HUES64 (cell line): ENCODE measurements at regions not wholly inside any gene's neighbourhood (a gene's known extent, or its start where the extent isn't known, plus 50 kb on each side); places are given as distances from the start of the nearest gene placed in this dataset.

Experiments used
- H3K27ac ChIP-seq: 2 replicates; pipeline ENCODE4 v1.7.0; 2013; ENCODE audit warnings: low read depth, low read length, inconsistent platforms
- H3K27me3 ChIP-seq: 2 replicates; pipeline ENCODE4 v1.6.1; 2013; ENCODE audit warnings: mild to moderate bottlenecking, low read length; ENCODE audit not compliant: insufficient read depth
- H3K36me3 ChIP-seq: 2 replicates; pipeline ENCODE4 v1.6.1; 2013; ENCODE audit warnings: mild to moderate bottlenecking, low read length; ENCODE audit not compliant: insufficient read depth
- H3K4me1 ChIP-seq: 2 replicates; pipeline ENCODE4 v1.6.1; 2013; ENCODE audit warnings: mild to moderate bottlenecking, low read length, moderate library complexity; ENCODE audit not compliant: insufficient read depth
- H3K4me3 ChIP-seq: 2 replicates; pipeline ENCODE4 v1.5.1; 2013; ENCODE audit warnings: mild to moderate bottlenecking, low read length, moderate library complexity
- H3K9ac ChIP-seq: 2 replicates; pipeline ENCODE4 v1.6.1; 2013; ENCODE audit warnings: mild to moderate bottlenecking, low read depth, low read length
- H3K9me3 ChIP-seq: 2 replicates; pipeline ENCODE4 v1.6.1; 2013; ENCODE audit warnings: low read depth, low read length; ENCODE audit not compliant: insufficient read depth
- WGBS: fragments of 150-250, 120-280 bp; methylation state at CpG from one replicate; pipeline ENCODE4 v1.1.7; 2013; ENCODE audit warnings: missing lambda C conversion rate; 5-methylcytosine and 5-hydroxymethylcytosine counted together

GRCh38 chr2:146934921-146935320 lies 909.9 kb upstream of the ACVR2A start:
- 100% methylated on average over 1 of the region's 1 CpG for WGBS
- H3K9me3 ChIP-seq = 0 out of 2 replicates have a peak, but pooled peaks cover 3% of the 10 kb centered on the region

GRCh38 chr2:146931109-146931508 lies 913.7 kb upstream of the ACVR2A start:
- 89% methylated on average over 5 of the region's 5 CpGs for WGBS
- Histone ChIP-seq H3K9me3 (0 out of 2 replicates have a peak, but pooled peaks cover 3% of the 10 kb centered on the region), H3K9ac (no peak overlapping the region), H3K4me3 (no peak overlapping the region), H3K4me1 (no peaks in the 10 kb centered on the region), H3K27ac (no peak overlapping the region), H3K36me3 (no peaks in the 10 kb centered on the region), H3K27me3 (no peaks in the 10 kb centered on the region)

More at GRCh38 chr2:146934921-146935320, 909.9 kb upstream of the ACVR2A start:
- Histone ChIP-seq H3K27ac (no peak overlapping the region), H3K4me3 (no peak overlapping the region), H3K4me1 (no peaks in the 10 kb centered on the region), H3K9ac (no peak overlapping the region), H3K27me3 (no peaks in the 10 kb centered on the region), H3K36me3 (no peaks in the 10 kb centered on the region)

GRCh38 chr2:146927080-146927711 lies 917.6 kb upstream of the ACVR2A start:
- Histone ChIP-seq H3K36me3 (no peaks in the 10 kb centered on the region), H3K4me1 (no peaks in the 10 kb centered on the region), H3K4me3 (no peak overlapping the region), H3K9me3 (no peaks in the 10 kb centered on the region), H3K9ac (no peak overlapping the region), H3K27me3 (no peaks in the 10 kb centered on the region), H3K27ac (no peak overlapping the region)
- 41% methylated on average over 3 of the region's 3 CpGs for WGBS

- no peaks in the 10 kb centered on the region for H3K36me3 ChIP-seq
- H3K9me3 ChIP-seq = no peaks in the 10 kb centered on the region
- no peak overlapping the region for H3K4me3 ChIP-seq
- H3K4me1 ChIP-seq = no peaks in the 10 kb centered on the region
- no peaks in the 10 kb centered on the region for H3K27me3 ChIP-seq
- 92% methylated on average over 2 of the region's 2 CpGs for WGBS
- no peak overlapping the region for H3K27ac ChIP-seq
- H3K9ac ChIP-seq = no peak overlapping the region
Measured at GRCh38 chr2:146918280-146918679, 926.5 kb upstream of the ACVR2A start.

GRCh38 chr2:146917431-146918042 lies 927.3 kb upstream of the ACVR2A start:
- no peaks in the 10 kb centered on the region for H3K27me3 ChIP-seq
- no peak overlapping the region for H3K9ac ChIP-seq
- H3K4me3 ChIP-seq = no peak overlapping the region
- WGBS = 90% methylated on average over 1 of the region's 1 CpG
- no peaks in the 10 kb centered on the region for H3K36me3 ChIP-seq
- no peaks in the 10 kb centered on the region for H3K4me1 ChIP-seq
- no peak overlapping the region for H3K27ac ChIP-seq
- no peaks in the 10 kb centered on the region for H3K9me3 ChIP-seq

GRCh38 chr2:146916914-146917313 lies 927.9 kb upstream of the ACVR2A start:
- no peak overlapping the region for H3K9ac ChIP-seq
- no peaks in the 10 kb centered on the region for H3K36me3 ChIP-seq
- no peaks in the 10 kb centered on the region for H3K9me3 ChIP-seq
- 92% methylated on average over 7 of the region's 7 CpGs for WGBS
- no peaks in the 10 kb centered on the region for H3K4me1 ChIP-seq
- no peak overlapping the region for H3K27ac ChIP-seq
- no peak overlapping the region for H3K4me3 ChIP-seq
- H3K27me3 ChIP-seq = no peaks in the 10 kb centered on the region

- Histone ChIP-seq H3K9me3 (no peaks in the 10 kb centered on the region), H3K27me3 (no peaks in the 10 kb centered on the region), H3K9ac (no peak overlapping the region), H3K4me1 (no peaks in the 10 kb centered on the region), H3K4me3 (no peak overlapping the region), H3K36me3 (no peaks in the 10 kb centered on the region), H3K27ac (no peak overlapping the region)
- 96% methylated on average over 3 of the region's 3 CpGs for WGBS
Measured at GRCh38 chr2:146913476-146913875, 931.4 kb upstream of the ACVR2A start.

GRCh38 chr2:146912536-146912935 lies 932.3 kb upstream of the ACVR2A start:
- 84% methylated on average over 3 of the region's 3 CpGs for WGBS
- H3K27me3 ChIP-seq = no peaks in the 10 kb centered on the region
- H3K36me3 ChIP-seq = no peaks in the 10 kb centered on the region
- H3K4me1 ChIP-seq = no peaks in the 10 kb centered on the region
- no peak overlapping the region for H3K4me3 ChIP-seq
- no peaks in the 10 kb centered on the region for H3K9me3 ChIP-seq
- no peak overlapping the region for H3K27ac ChIP-seq
- H3K9ac ChIP-seq = no peak overlapping the region

- Histone ChIP-seq H3K27ac (no peak overlapping the region), H3K27me3 (no peaks in the 10 kb centered on the region), H3K36me3 (no peaks in the 10 kb centered on the region), H3K9ac (no peak overlapping the region), H3K9me3 (no peaks in the 10 kb centered on the region), H3K4me1 (no peaks in the 10 kb centered on the region), H3K4me3 (no peak overlapping the region)
- WGBS = 93% methylated on average over 3 of the region's 3 CpGs
Measured at GRCh38 chr2:146908776-146909175, 936.1 kb upstream of the ACVR2A start.

- Histone ChIP-seq H3K4me3 (no peak overlapping the region), H3K9ac (no peak overlapping the region), H3K36me3 (no peaks in the 10 kb centered on the region), H3K9me3 (no peaks in the 10 kb centered on the region), H3K4me1 (no peaks in the 10 kb centered on the region), H3K27ac (no peak overlapping the region), H3K27me3 (no peaks in the 10 kb centered on the region)
- WGBS = 57% methylated on average over 1 of the region's 1 CpG
Measured at GRCh38 chr2:146898083-146898482, 946.7 kb upstream of the ACVR2A start.

GRCh38 chr2:146894514-146894913 lies 950.3 kb upstream of the ACVR2A start:
- Histone ChIP-seq H3K27ac (no peak overlapping the region), H3K9ac (no peak overlapping the region), H3K4me3 (no peak overlapping the region), H3K27me3 (no peaks in the 10 kb centered on the region), H3K4me1 (no peaks in the 10 kb centered on the region), H3K36me3 (no peaks in the 10 kb centered on the region), H3K9me3 (no peaks in the 10 kb centered on the region)
- 100% methylated on average over 1 of the region's 1 CpG for WGBS
